HCT116 (cell line): ENCODE measurements at regions not wholly inside any gene's neighbourhood (a gene's known extent, or its start where the extent isn't known, plus 50 kb on each side); places are given as distances from the start of the nearest gene placed in this dataset.

Experiments used
- ATAC-seq: fragments of 200-7000 bp; cut with Tn5 transposase; 2 replicates; pipeline ENCODE4 v1.9.1; 2020; ENCODE audit warnings: mild to moderate bottlenecking, moderate library complexity
- BruUV-seq: library from RNA; stranded (reverse); fragments of 400-500 nt; replicated peaks from 2 replicates; lab custom pipeline; 2021; lab: Mats Ljungman, UMichigan
- CTCF ChIA-PET: fragments of 300-600 bp; sonication (Branson Sonifier 250); formaldehyde crosslinking; loops from one replicate; lab custom pipeline; 2021; ENCODE audit warnings: antibody characterized with exemption; lab: Charles Lee
- POLR2A ChIA-PET: fragments of 300-600, 350-600 bp; sonication (Branson Sonifier 250); formaldehyde crosslinking; loops from one replicate; lab custom pipeline; 2021; ENCODE audit warnings: antibody characterized with exemption; lab: Charles Lee
- RAD21 ChIA-PET, 2 experiments: fragments of 300-600 bp; sonication (Branson Sonifier 250); formaldehyde crosslinking; loops; one replicate each; lab custom pipeline; 2023; ENCODE audit warnings: low total read pairs in 2 of 2; ENCODE audit not compliant: uncharacterized antibody in 2 of 2, unreplicated experiment in 2 of 2, low non-redundant PET in 1 of 2; lab: Charles Lee
- DNase-seq: peaks from one replicate; pipeline ENCODE4 v3.0.0-alpha.2; 2010; ENCODE audit warnings: low read depth, low spot score
- H2AFZ ChIP-seq: fragments of 200-600 bp; shearing (Covaris generic), sonication (generic); 2 replicates; pipeline ENCODE4 v1.6.1; 2017; ENCODE audit warnings: low read depth, mixed run types, mixed read lengths, antibody characterized with exemption, low read length; ENCODE audit not compliant: poor library complexity, severe bottlenecking
- H3K27ac ChIP-seq: 2 replicates; pipeline ENCODE4 v1.5.1; 2012; ENCODE audit warnings: low read depth, low read length
- H3K27me3 ChIP-seq: fragments of 200-600 bp; sonication (generic); 2 replicates; pipeline ENCODE4 v1.6.1; 2016; ENCODE audit warnings: mixed run types, low read length, mixed read lengths; ENCODE audit not compliant: insufficient read depth
- H3K36me3 ChIP-seq, 2 experiments: fragments of 200-500 bp in 1 of 2; fragments of 200-600 bp in 1 of 2; sonication (Bioruptor generic) in 1 of 2; sonication (generic) in 1 of 2; 2 replicates each; pipeline versions ENCODE4 v1.5.1 to v1.6.1; 2014 to 2016; ENCODE audit warnings: low read length in 2 of 2, inconsistent platforms in 1 of 2, mixed read lengths in 1 of 2, mixed run types in 1 of 2; ENCODE audit not compliant: insufficient read depth in 2 of 2, control insufficient read depth in 1 of 2
- H3K4me1 ChIP-seq, 2 experiments: fragments of 200-600 bp in 1 of 2; sonication (generic) in 1 of 2; 2 replicates each; pipeline versions ENCODE4 v1.5.1 to v1.6.1; 2012 to 2017; ENCODE audit warnings: low read length in 2 of 2, inconsistent platforms in 1 of 2, mild to moderate bottlenecking in 1 of 2, mixed read lengths in 1 of 2, mixed run types in 1 of 2, moderate library complexity in 1 of 2; ENCODE audit not compliant: insufficient read depth in 2 of 2, control insufficient read depth in 1 of 2
- H3K4me2 ChIP-seq: fragments of 200-600 bp; sonication (generic); 2 replicates; pipeline ENCODE4 v1.6.1; 2017; ENCODE audit warnings: mixed run types, low read length, mixed read lengths
- H3K4me3 ChIP-seq, 2 experiments: fragments of 200-600 bp in 1 of 2; sonication (generic) in 1 of 2; replicated peaks in 1 of 2; 2 replicates each; pipeline ENCODE4 v1.5.1; 2011 to 2016; ENCODE audit warnings: low read length in 2 of 2, control low read depth in 1 of 2, low read depth in 1 of 2, mild to moderate bottlenecking in 1 of 2, mixed read lengths in 1 of 2, mixed run types in 1 of 2
- H3K79me2 ChIP-seq: fragments of 200-600 bp; sonication (generic); 2 replicates; pipeline ENCODE4 v1.6.1; 2017; ENCODE audit warnings: mild to moderate bottlenecking, mixed run types, low read length, moderate library complexity, mixed read lengths; ENCODE audit not compliant: insufficient read depth
- H3K9ac ChIP-seq: fragments of 200-600 bp; sonication (generic); 2 replicates; pipeline ENCODE4 v1.6.1; 2016; ENCODE audit warnings: low read length, mixed read lengths
- H3K9me2 ChIP-seq: fragments of 200-600 bp; sonication (generic), shearing (Covaris generic); 2 replicates; pipeline ENCODE4 v1.6.1; 2017; ENCODE audit warnings: mixed run types, mild to moderate bottlenecking, moderate library complexity; ENCODE audit not compliant: insufficient read depth
- H3K9me3 ChIP-seq, 2 experiments: fragments of 200-500 bp in 1 of 2; fragments of 200-600 bp in 1 of 2; sonication (Bioruptor generic) in 1 of 2; sonication (generic) in 1 of 2; 2 replicates each; pipeline ENCODE4 v1.6.1; 2014 to 2017; ENCODE audit warnings: low read length in 2 of 2, mixed read lengths in 2 of 2, inconsistent platforms in 1 of 2, low read depth in 1 of 2, mild to moderate bottlenecking in 1 of 2, mixed run types in 1 of 2, moderate library complexity in 1 of 2; ENCODE audit not compliant: control insufficient read depth in 1 of 2, insufficient read depth in 1 of 2
- H4K20me1 ChIP-seq: fragments of 200-600 bp; sonication (generic), shearing (Covaris generic); 2 replicates; pipeline ENCODE4 v1.6.1; 2017; ENCODE audit warnings: mixed run types, mild to moderate bottlenecking, moderate library complexity; ENCODE audit not compliant: insufficient read depth
- ATF3 ChIP-seq: IDR thresholded peaks from 2 replicates; pipeline ENCODE4 v1.6.1; 2012
- CBX3 ChIP-seq: IDR thresholded peaks from 2 replicates; pipeline ENCODE4 v1.6.1; 2012; ENCODE audit warnings: low read depth
- EZH2 ChIP-seq: fragments of 200-600 bp; sonication (generic); IDR thresholded peaks from 2 replicates; pipeline ENCODE4 v1.6.1; 2017; ENCODE audit warnings: antibody characterized with exemption, mixed run types
- EZH2phosphoT487 ChIP-seq: fragments of 200-600 bp; IDR thresholded peaks from 2 replicates; pipeline ENCODE4 v1.6.1; 2018; ENCODE audit warnings: antibody characterized with exemption, borderline replicate concordance
- FOSL1 ChIP-seq: IDR thresholded peaks from 2 replicates; pipeline ENCODE4 v1.6.1; 2012; ENCODE audit warnings: low read depth
- MAX ChIP-seq: IDR thresholded peaks from 2 replicates; pipeline ENCODE4 v1.6.1; 2012
- POLR2A ChIP-seq: IDR thresholded peaks from 2 replicates; pipeline ENCODE4 v1.7.0; 2011; ENCODE audit warnings: borderline replicate concordance; ENCODE audit not compliant: insufficient read depth, insufficient read length; ENCODE audit errors: extremely low read depth
- RAD21 ChIP-seq: IDR thresholded peaks from 2 replicates; pipeline ENCODE4 v1.6.1; 2012; ENCODE audit warnings: low read depth, mild to moderate bottlenecking
- REST ChIP-seq: IDR thresholded peaks from 2 replicates; pipeline ENCODE4 v1.6.1; 2012; ENCODE audit warnings: low read depth
- SIN3A ChIP-seq: IDR thresholded peaks from 2 replicates; pipeline ENCODE4 v1.6.1; 2012; ENCODE audit warnings: low read depth
- SP1 ChIP-seq: IDR thresholded peaks from 2 replicates; pipeline ENCODE4 v1.6.1; 2012; ENCODE audit warnings: low read depth
- TCF7L2 ChIP-seq: IDR thresholded peaks from 2 replicates; pipeline ENCODE4 v1.7.0; 2011; ENCODE audit warnings: borderline replicate concordance, inconsistent platforms; ENCODE audit not compliant: insufficient read depth, insufficient read length; ENCODE audit errors: extremely low read depth
- ZBTB33 ChIP-seq: IDR thresholded peaks from 2 replicates; pipeline ENCODE4 v1.6.1; 2011; ENCODE audit warnings: mild to moderate bottlenecking, low read length, moderate library complexity; ENCODE audit not compliant: insufficient replicate concordance; ENCODE audit errors: extremely low read depth
- ZFX ChIP-seq: fragments of 450-650 bp; IDR thresholded peaks from 2 replicates; pipeline ENCODE4 v1.6.1; 2017
- ZNF274 ChIP-seq: fragments of 200-500 bp; sonication (Bioruptor generic); IDR thresholded peaks from 2 replicates; pipeline ENCODE4 v1.6.1; 2014; ENCODE audit warnings: mild to moderate bottlenecking, low read depth, low read length, inconsistent platforms
- intact Hi-C: fragments of 100-400 bp; cut with micrococcal nuclease; formaldehyde crosslinking; loops from 2 replicates; pipeline ENCODE4 v1.10.0; 2022

GRCh38 chr4:64146030-64146429, 263.2 kb downstream of the TECRL start:
- H3K4me1 ChIP-seq = no peaks in the 10 kb centered on the region
- H3K36me3 ChIP-seq = no peaks in the 10 kb centered on the region
- intact Hi-C loops = no loop called here
- H3K9ac ChIP-seq = no peak overlapping the region
- TF ChIP-seq TCF7L2 (no peak), CBX3 (no peak), ZBTB33 (no peak), MAX (no peak), REST (no peak), FOSL1 (no peak), SP1 (no peak), ZNF274 (no peak), EZH2 (no peak), RAD21 (no peak), ATF3 (no peak), ZFX (no peak), SIN3A (no peak), POLR2A (no peak), EZH2phosphoT487 (no peak)
- H3K27ac ChIP-seq = no peak overlapping the region
- ChIA-PET RAD21 (no interaction called here), CTCF (no interaction called here), POLR2A (no interaction called here)
- no TSS peak for BruUV-seq
- no peak for DNase-seq
- no peak overlapping the region for H2AFZ ChIP-seq
- no peaks in the 10 kb centered on the region for H3K27me3 ChIP-seq
- H3K4me3 ChIP-seq = no peak overlapping the region
- H4K20me1 ChIP-seq = no peaks in the 10 kb centered on the region
- no peaks in the 10 kb centered on the region for H3K9me2 ChIP-seq
- H3K4me2 ChIP-seq = no peak overlapping the region
- H3K79me2 ChIP-seq = no peaks in the 10 kb centered on the region
- ATAC-seq = no peak
- H3K9me3 ChIP-seq = peaks cover 0 to 4% of the 10 kb centered on the region in 2 experiments; a peak in 2 of 4 replicates
